Heart left ventricle (tissue), 13 donors: ENCODE measurements at regions not wholly inside any gene's neighbourhood (a gene's known extent, or its start where the extent isn't known, plus 50 kb on each side); places are given as distances from the start of the nearest gene placed in this dataset.

Experiments used
- CTCF ChIP-seq, 12 donors: fragments of 200-600 bp; sonication (generic) in 4 of 12; IDR thresholded peaks; one replicate each; pipeline versions ENCODE4 v1.5.0 to v1.8.0; 2018 to 2022; ENCODE audit warnings: antibody characterized with exemption in 12 of 12, mild to moderate bottlenecking in 5 of 12
- POLR2A ChIP-seq, 2 donors: fragments of 450-650 bp; IDR thresholded peaks; one replicate each; pipeline ENCODE4 v1.6.1; 2017; ENCODE audit warnings: antibody characterized with exemption in 2 of 2, mild to moderate bottlenecking in 2 of 2, moderate library complexity in 2 of 2
- donor health status: ischemic (EF 13 %, LVEDD 7.1; RV severe dilation, severe dysfunction).
- donor health status: DM: no; HTN: yes; CAD: no.
- donor health status: DM: no; HTN: no; CAD: no.
- donor health status: ischemic (EF 25% LVEDD 6.9; RV normal size, moderate dysfunction).
- donor health status: ischemic (EF 25% LVEDD 5.7; RV mildly dilated, moderate dysfunction).
- donor health status: ischemic (EF 35%, LVEDD 5.7; RV mildly dilated, moderate dysfunction).
- donor health status: nonischemic (EF 11% LVEDD 7.7; RV severe dilation, severe dysfunction).
- donor health status: DM: yes; HTN: yes; CAD: no.
- donor health status: PGD.
- donor health status: ischemic (EF 29% LVEDD 5.4; RV normal size, mild dysfunction).
- donor health status: nonischemic (EF 23%, LVEDD 6.1; RV moderate dilation, normal function).

DNA sequence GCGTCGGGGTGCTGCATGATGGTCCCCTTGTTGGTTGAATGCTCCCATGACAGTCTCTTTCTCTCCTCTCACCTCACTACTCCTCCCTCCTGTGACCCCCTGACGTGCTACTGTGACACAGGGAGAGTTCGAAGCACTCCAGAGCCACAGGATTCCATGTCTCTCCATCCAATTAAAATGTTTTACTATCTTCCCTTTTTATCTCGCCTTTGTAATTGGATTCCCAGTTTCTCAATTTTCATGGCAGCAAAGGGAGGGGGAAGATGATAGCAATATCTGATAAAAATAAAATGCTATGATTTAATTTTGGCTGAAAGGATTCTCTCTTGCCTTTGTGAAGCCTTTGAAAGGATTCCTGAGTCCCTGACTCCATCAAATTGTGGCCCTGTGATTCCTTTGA lies 271.9 kb upstream of the SLC14A2 start:
- TF ChIP-seq CTCF (IDR thresholded peaks at IDR 0.05), result no peak
- no peak for TF ChIP-seq POLR2A (IDR thresholded peaks at IDR 0.05)
